Lung (tissue), 11 donors: ENCODE measurements at regions not wholly inside any gene's neighbourhood (a gene's known extent, or its start where the extent isn't known, plus 50 kb on each side); places are given as distances from the start of the nearest gene placed in this dataset.

ENCODE experiments used
- ATAC-seq: fragments of 200-7000 bp; cut with Tn5 transposase; one replicate; pipeline ENCODE4 v1.9.1; 2020; ENCODE audit warnings: moderate number of reproducible peaks; ENCODE audit not compliant: insufficient read depth, low FRiP score
- DNase-seq, 3 donors: peaks; one replicate each; pipeline ENCODE4 v3.0.0-alpha.2; 2013 to 2017
- H3K27ac ChIP-seq, 2 donors: one replicate each; pipeline ENCODE4 v1.5.1; 2013; ENCODE audit warnings: mild to moderate bottlenecking in 2 of 2, moderate library complexity in 2 of 2, control low read depth in 1 of 2, inconsistent platforms in 1 of 2, low read depth in 1 of 2, low read length in 1 of 2
- H3K27me3 ChIP-seq, 3 donors: one replicate each; pipeline ENCODE4 v1.5.1; 2013; ENCODE audit warnings: low read length in 2 of 3; ENCODE audit not compliant: control insufficient read depth in 3 of 3, insufficient read depth in 3 of 3
- H3K36me3 ChIP-seq, 4 donors: one replicate each; pipeline ENCODE4 v1.5.1; 2013; ENCODE audit warnings: low read length in 4 of 4, mild to moderate bottlenecking in 1 of 4, moderate library complexity in 1 of 4; ENCODE audit not compliant: control insufficient read depth in 4 of 4, insufficient read depth in 4 of 4
- H3K4me1 ChIP-seq, 5 donors: one replicate each; pipeline ENCODE4 v1.5.1; 2013; ENCODE audit warnings: low read length in 5 of 5, mild to moderate bottlenecking in 2 of 5, moderate library complexity in 1 of 5; ENCODE audit not compliant: control insufficient read depth in 5 of 5, insufficient read depth in 5 of 5
- H3K4me3 ChIP-seq: one replicate; pipeline ENCODE4 v1.5.1; 2013; ENCODE audit warnings: mild to moderate bottlenecking, control low read depth, moderate library complexity
- H3K9ac ChIP-seq, 2 donors: one replicate each; pipeline ENCODE4 v1.5.1; 2013; ENCODE audit warnings: low read length in 2 of 2, control low read depth in 1 of 2; ENCODE audit not compliant: insufficient read depth in 1 of 2
- H3K9me3 ChIP-seq, 4 donors: one replicate each; pipeline ENCODE4 v1.5.1; 2013; ENCODE audit warnings: low read length in 3 of 4, mild to moderate bottlenecking in 1 of 4, moderate library complexity in 1 of 4; ENCODE audit not compliant: control insufficient read depth in 4 of 4, insufficient read depth in 3 of 4
- CTCF ChIP-seq: IDR thresholded peaks from 2 replicates; pipeline ENCODE4 v1.5.1; 2012; ENCODE audit warnings: mild to moderate bottlenecking; ENCODE audit errors: control extremely low read depth, extremely low read depth
- WGBS, 2 donors: extraction: QIAGEN DNeasy Blood & Tissue Kit; methylation state at CpG; one replicate each; pipeline ENCODE4 v1.1.7; 2013; 5-methylcytosine and 5-hydroxymethylcytosine counted together
- donor health status: control.
- donor health status: control.
- donor health status: Bipolar disorder and iron deficiency.
- donor health status: healthy.
- donor health status: DM: yes; HTN: yes; CAD: no.

- H3K27ac ChIP-seq, result no peak overlapping the region
- no peak for ATAC-seq
- TF ChIP-seq CTCF, result no peak
- 51 to 65% methylated on average over 6 of the region's 6 CpGs for WGBS, 2 donors
- peaks cover 0 to 6% (median 0%) of the 10 kb centered on the region in 5 donors for H3K4me1 ChIP-seq
- H3K27me3 ChIP-seq, result no peaks in the 10 kb centered on the region
- H3K9me3 ChIP-seq, result no peaks in the 10 kb centered on the region
- no peak overlapping the region for H3K9ac ChIP-seq
- no peak overlapping the region for H3K4me3 ChIP-seq
- H3K36me3 ChIP-seq, result no peaks in the 10 kb centered on the region
- DNase-seq, result peak in 1 of 3 donors; percentile 6
Observed at GRCh38 chr6:98484696-98485095, 349.7 kb upstream of the POU3F2 start.

GRCh38 chr6:98485593-98485992, 348.8 kb upstream of the POU3F2 start:
- Histone ChIP-seq H3K27ac (no peak overlapping the region), H3K9ac (no peak overlapping the region), H3K9me3 (no peaks in the 10 kb centered on the region), H3K36me3 (no peaks in the 10 kb centered on the region), H3K4me3 (no peak overlapping the region), H3K4me1 (peaks cover 0 to 6% (median 0%) of the 10 kb centered on the region in 5 donors), H3K27me3 (no peaks in the 10 kb centered on the region)
- TF ChIP-seq CTCF, result no peak
- no peak for DNase-seq
- no peak for ATAC-seq

- WGBS, 2 donors, result 55 to 69% methylated on average over 2 of the region's 2 CpGs
- no peak for TF ChIP-seq CTCF
- no peak for ATAC-seq
- Histone ChIP-seq H3K4me3 (no peak overlapping the region), H3K9ac (no peak overlapping the region), H3K27me3 (no peaks in the 10 kb centered on the region), H3K27ac (no peak overlapping the region), H3K9me3 (no peaks in the 10 kb centered on the region), H3K36me3 (no peaks in the 10 kb centered on the region), H3K4me1 (peaks cover 0 to 6% (median 0%) of the 10 kb centered on the region in 5 donors)
- no peak for DNase-seq
Observed at GRCh38 chr6:98486057-98486456, 348.3 kb upstream of the POU3F2 start.

GRCh38 chr6:98487612-98488011, 346.8 kb upstream of the POU3F2 start:
- no peak overlapping the region for H3K9ac ChIP-seq
- peaks cover 0 to 6% (median 0%) of the 10 kb centered on the region in 5 donors for H3K4me1 ChIP-seq
- 77 to 90% methylated on average over 1 of the region's 1 CpG for WGBS, 2 donors
- no peaks in the 10 kb centered on the region for H3K9me3 ChIP-seq
- no peaks in the 10 kb centered on the region for H3K36me3 ChIP-seq
- ATAC-seq (no peak), DNase-seq (peak; percentile 23 to 57 (median 25))
- H3K27ac ChIP-seq, result no peak overlapping the region
- H3K4me3 ChIP-seq, result no peak overlapping the region
- no peak for TF ChIP-seq CTCF
- H3K27me3 ChIP-seq, result no peaks in the 10 kb centered on the region
